Renal cortex interstitium (tissue), 11 donors: ENCODE measurements at regions not wholly inside any gene's neighbourhood (a gene's known extent, or its start where the extent isn't known, plus 50 kb on each side); places are given as distances from the start of the nearest gene placed in this dataset.
"Not testable (repeated sequence)": the region's sequence is repeated elsewhere in the genome, so short reads cannot be mapped to it uniquely, and the experiment has no call there.

ENCODE experiments used
- DNase-seq, 11 donors: peaks; one replicate each; pipeline ENCODE4 v3.0.0-alpha.2; 2013; ENCODE audit warnings: low read depth in 9 of 11, low spot score in 4 of 11; ENCODE audit errors: extremely low read depth in 1 of 11

- no peak for DNase-seq
These were observed 882.4 kb upstream of the EEF2KMT start for GRCh38 chr16:5979905-5980550.

GRCh38 chr16:5977329-5977728 lies 879.7 kb upstream of the EEF2KMT start:
- DNase-seq = peak in 1 of 11 donors; percentile 18

DNA sequence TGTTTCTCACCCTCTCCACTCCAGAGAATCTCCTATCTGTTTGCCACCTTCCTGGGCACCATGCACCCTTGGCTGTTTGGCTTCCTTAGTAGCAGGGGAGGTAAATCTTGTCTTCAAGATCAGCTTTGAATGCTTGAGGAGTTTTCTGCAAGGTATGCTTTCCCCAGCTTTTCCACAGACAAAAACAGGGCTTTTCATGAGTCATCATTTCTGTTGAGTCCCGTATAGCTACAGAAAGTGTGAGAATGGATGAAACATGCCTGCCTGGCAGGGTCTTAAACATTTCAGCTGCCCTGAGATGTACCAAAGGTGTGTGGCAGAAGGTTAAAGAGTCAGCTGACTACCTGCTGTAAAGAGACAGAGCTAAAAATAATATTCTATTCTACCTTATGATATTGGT lies 875.2 kb upstream of the EEF2KMT start:
- no peak for DNase-seq

- DNase-seq = no peak
These were observed 874.3 kb upstream of the EEF2KMT start for GRCh38 chr16:5971924-5972323.

GRCh38 chr16:5971106-5971505 lies 873.5 kb upstream of the EEF2KMT start:
- no peak for DNase-seq

GRCh38 chr16:5966004-5966403 lies 868.4 kb upstream of the EEF2KMT start:
- no peak for DNase-seq

- no peak for DNase-seq
These were observed 867.7 kb upstream of the EEF2KMT start for GRCh38 chr16:5965321-5965720.

DNA sequence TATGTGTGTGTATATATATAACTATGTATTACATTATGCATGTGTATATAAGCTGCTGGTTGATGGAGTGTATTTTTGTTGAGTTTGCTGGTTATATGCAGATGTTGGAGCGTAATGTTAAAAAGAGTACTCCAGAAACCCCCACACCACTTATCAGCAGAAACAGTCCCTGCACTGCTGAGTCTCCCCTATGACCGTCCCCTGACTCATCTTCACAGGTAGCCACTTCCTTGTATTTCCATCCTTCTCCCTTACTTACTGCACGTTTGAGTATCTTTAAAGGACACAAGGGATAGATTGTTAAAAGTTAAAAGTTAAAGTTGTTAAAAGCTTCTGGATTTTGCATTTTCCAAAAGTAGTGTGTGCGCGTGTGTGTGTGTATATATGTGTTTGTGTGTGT lies 853.9 kb upstream of the EEF2KMT start:
- DNase-seq = no peak

- DNase-seq = no peak
These were observed 847.4 kb upstream of the EEF2KMT start for GRCh38 chr16:5944971-5945370.

GRCh38 chr16:5938607-5939006 lies 841.0 kb upstream of the EEF2KMT start:
- DNase-seq = no peak

DNA sequence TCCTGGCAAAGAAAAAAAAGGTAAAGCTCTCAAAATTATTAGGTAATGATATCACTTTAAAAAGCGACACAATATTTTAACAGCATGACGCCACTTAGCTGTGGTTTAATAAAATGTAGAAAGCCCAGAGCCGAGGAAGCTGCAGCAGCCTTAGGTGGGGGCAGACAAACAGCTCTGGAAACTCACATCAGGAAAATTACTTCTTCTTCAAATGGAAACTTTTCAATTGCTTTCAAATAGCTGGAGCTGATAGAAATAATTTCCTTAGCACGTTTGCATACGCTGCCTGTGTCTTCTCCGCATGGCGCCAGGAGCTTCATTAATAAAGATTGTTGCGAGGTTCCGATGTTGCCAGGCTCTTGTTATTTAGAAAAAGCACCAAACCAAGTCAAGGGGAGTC lies 835.3 kb upstream of the EEF2KMT start:
- DNase-seq = no peak

- no peak for DNase-seq
These were observed 831.0 kb upstream of the EEF2KMT start for GRCh38 chr16:5928476-5929065.

GRCh38 chr16:5925850-5926249 lies 828.3 kb upstream of the EEF2KMT start:
- DNase-seq = no peak

- no peak for DNase-seq
These were observed 825.1 kb upstream of the EEF2KMT start for GRCh38 chr16:5922686-5923085.

- DNase-seq = no peak
These were observed 821.1 kb upstream of the EEF2KMT start for GRCh38 chr16:5918567-5919130.

GRCh38 chr16:5917436-5918195 lies 820.0 kb upstream of the EEF2KMT start:
- DNase-seq = peak in 4 of 11 donors; percentile 4 to 31 (median 16)

GRCh38 chr16:5916711-5917191 lies 819.2 kb upstream of the EEF2KMT start:
- DNase-seq = no peak

GRCh38 chr16:5911241-5911640 lies 813.6 kb upstream of the EEF2KMT start:
- DNase-seq = no peak

DNA sequence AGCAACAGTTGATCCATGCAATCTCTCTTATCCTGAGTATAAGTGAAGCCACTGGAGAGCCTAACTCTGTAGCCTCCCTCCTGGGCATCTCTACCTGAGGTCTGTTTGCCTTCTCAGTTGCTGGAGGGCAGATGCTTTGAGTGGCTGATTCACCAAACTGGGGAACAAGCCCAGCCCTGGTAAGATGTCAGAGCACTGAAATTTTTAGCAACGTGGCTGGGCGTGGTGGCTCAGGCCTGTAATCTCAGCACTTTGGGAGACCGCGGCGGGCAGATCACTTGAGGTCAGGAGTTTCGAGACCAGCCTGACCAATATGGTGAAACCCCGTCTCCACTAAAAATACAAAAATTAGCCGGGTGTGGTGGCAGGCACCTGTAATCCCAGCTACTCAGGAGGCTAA lies 812.0 kb upstream of the EEF2KMT start:
- not testable (repeated sequence) for DNase-seq

DNA sequence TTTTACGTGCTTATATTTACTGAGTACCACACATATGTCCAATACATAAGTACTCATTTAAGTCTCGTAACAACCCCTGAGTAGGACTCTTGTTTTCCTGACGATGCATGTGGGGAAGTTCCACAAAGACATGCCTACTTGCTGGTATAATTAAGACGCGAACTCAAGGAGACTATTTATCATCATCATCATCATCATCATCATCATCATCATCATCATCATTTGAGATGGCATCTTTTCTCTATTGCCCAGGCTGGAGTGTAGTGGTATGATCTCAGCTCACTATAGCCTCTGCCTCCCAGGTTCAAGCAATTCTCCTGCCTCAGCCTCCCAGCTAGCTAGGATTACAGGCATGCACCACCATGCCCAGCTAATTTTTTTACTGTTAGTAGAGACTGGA lies 809.9 kb upstream of the EEF2KMT start:
- no peak for DNase-seq
